ENCODE measurements at regions not wholly inside any gene's neighbourhood (a gene's known extent, or its start where the extent isn't known, plus 50 kb on each side); places are given as distances from the start of the nearest gene placed in this dataset.

- DNase-seq (ENCODE audit: low read depth), result no peak
- TF ChIP-seq, protein P1, sequence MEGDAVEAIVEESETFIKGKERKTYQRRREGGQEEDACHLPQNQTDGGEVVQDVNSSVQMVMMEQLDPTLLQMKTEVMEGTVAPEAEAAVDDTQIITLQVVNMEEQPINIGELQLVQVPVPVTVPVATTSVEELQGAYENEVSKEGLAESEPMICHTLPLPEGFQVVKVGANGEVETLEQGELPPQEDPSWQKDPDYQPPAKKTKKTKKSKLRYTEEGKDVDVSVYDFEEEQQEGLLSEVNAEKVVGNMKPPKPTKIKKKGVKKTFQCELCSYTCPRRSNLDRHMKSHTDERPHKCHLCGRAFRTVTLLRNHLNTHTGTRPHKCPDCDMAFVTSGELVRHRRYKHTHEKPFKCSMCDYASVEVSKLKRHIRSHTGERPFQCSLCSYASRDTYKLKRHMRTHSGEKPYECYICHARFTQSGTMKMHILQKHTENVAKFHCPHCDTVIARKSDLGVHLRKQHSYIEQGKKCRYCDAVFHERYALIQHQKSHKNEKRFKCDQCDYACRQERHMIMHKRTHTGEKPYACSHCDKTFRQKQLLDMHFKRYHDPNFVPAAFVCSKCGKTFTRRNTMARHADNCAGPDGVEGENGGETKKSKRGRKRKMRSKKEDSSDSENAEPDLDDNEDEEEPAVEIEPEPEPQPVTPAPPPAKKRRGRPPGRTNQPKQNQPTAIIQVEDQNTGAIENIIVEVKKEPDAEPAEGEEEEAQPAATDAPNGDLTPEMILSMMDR (conservative IDR thresholded peaks at IDR 0.05; ENCODE audit: low read depth, low read length), result no peak
- H3K4me3 ChIP-seq (ENCODE audit: low read depth, low read length), result no peak overlapping the region
Measured at GRCh38 chr18:22486667-22487066, 69.0 kb upstream of the CTAGE1 start.

DNA sequence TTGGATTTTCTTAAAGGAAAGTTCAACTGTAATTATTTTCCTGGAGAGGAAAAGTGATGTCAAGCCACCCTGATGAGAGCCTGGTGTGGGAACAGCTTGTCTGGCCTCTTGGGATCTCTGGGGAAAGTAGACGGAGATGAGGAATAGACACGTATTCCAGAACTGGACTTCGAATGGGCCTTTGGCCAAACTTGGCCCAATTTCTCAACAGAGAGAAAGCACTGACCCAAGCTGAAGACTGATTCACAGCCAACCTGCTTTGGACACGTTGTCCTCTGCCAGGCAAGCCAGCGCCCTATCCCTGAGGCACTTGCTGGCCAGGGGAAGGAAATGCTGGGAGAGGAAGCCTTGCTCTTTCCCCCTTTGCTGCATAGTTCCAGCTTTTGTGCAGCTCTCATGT is 70.8 kb upstream of the CTAGE1 start:
- DNase-seq (ENCODE audit: low read depth), result no peak
- TF ChIP-seq, protein P1 (conservative IDR thresholded peaks at IDR 0.05; ENCODE audit: low read depth, low read length), result no peak
- no peak overlapping the region for H3K4me3 ChIP-seq (ENCODE audit: low read depth, low read length)

- TF ChIP-seq, protein P1 (conservative IDR thresholded peaks at IDR 0.05; ENCODE audit: low read depth, low read length), result no peak
- H3K4me3 ChIP-seq (ENCODE audit: low read depth, low read length), result no peak overlapping the region
- DNase-seq (ENCODE audit: low read depth), result no peak
Measured at GRCh38 chr18:22489704-22490103, 72.0 kb upstream of the CTAGE1 start.

- TF ChIP-seq, protein P1 (conservative IDR thresholded peaks at IDR 0.05; ENCODE audit: low read depth, low read length), result no peak
- H3K4me3 ChIP-seq (ENCODE audit: low read depth, low read length), result no peak overlapping the region
- no peak for DNase-seq (ENCODE audit: low read depth)
Measured at GRCh38 chr18:22490429-22490846, 72.7 kb upstream of the CTAGE1 start.

GRCh38 chr18:22493255-22493654 is 75.5 kb upstream of the CTAGE1 start:
- TF ChIP-seq, protein P1 (conservative IDR thresholded peaks at IDR 0.05; ENCODE audit: low read depth, low read length), result no peak
- no peak overlapping the region for H3K4me3 ChIP-seq (ENCODE audit: low read depth, low read length)
- no peak for DNase-seq (ENCODE audit: low read depth)

DNA sequence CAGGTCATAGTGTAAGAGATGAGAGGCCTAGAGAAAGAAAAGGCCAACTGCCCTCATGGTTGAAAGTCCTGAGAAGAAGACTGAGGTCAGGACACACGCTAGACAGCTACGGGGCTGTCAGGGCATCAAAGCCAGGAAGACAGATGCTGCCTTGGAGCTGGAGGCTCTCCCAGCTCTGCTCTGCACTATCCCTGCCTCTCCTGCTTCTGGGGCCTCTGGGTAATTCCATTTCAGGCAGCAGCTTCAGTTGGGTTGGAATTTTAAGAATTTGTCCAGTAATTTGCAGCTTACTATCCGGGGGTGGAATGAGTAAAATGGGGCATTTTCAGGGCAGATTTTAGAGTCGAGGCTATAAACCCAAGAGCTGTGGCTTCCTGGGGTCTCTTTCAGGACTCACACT is 76.2 kb upstream of the CTAGE1 start:
- no peak overlapping the region for H3K4me3 ChIP-seq (ENCODE audit: low read depth, low read length)
- peak; percentile 50 for DNase-seq (ENCODE audit: low read depth)
- TF ChIP-seq, protein P1 (conservative IDR thresholded peaks at IDR 0.05; ENCODE audit: low read depth, low read length), result no peak

- H3K4me3 ChIP-seq (ENCODE audit: low read depth, low read length), result no peak overlapping the region
- peak; percentile 67 for DNase-seq (ENCODE audit: low read depth)
- TF ChIP-seq, protein P1 (conservative IDR thresholded peaks at IDR 0.05; ENCODE audit: low read depth, low read length), result no peak
Measured at GRCh38 chr18:22494771-22495170, 77.1 kb upstream of the CTAGE1 start.
